ENCODE measurements at regions not wholly inside any gene's neighbourhood (a gene's known extent, or its start where the extent isn't known, plus 50 kb on each side); places are given as distances from the start of the nearest gene placed in this dataset.

DNA sequence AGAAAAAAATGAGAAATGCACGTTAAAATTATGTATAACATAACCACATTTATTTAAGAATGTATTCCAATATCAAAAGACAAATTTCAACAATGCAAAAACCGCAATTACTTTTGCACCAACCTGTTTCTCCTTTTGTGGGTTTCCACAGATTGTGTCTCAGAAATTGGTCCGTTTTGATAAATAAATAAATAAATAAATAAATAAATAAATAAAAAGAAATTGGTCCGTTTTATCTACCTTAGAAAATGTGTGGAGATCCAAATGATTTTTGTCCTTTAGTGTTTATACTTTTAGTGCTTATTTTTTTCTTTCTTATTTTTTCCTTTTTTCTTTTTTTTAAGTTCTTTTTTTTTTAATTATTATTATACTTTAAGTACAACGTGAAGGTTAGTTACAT is 1682.2 kb upstream of the TMEFF2 start:
- Histone ChIP-seq H2AFZ (ENCODE audit: insufficient read depth, low read depth, low read length, poor library complexity, severe bottlenecking) (no peak overlapping the region), H3K27ac (ENCODE audit: low read depth in 1 of 2, low read length in 2 of 2) (no peak overlapping the region), H3K9me3 (replicated peaks in 1 of 2; ENCODE audit: control insufficient read depth in 1 of 2, insufficient read depth in 1 of 2, low read length in 2 of 2) (peaks cover 8 to 9% of the 10 kb centered on the region in 2 donors), H3K79me2 (ENCODE audit: insufficient read depth, low read length) (no peaks in the 10 kb centered on the region), H3K4me2 (replicated peaks; ENCODE audit: extremely low read depth, low read length, poor library complexity, severe bottlenecking) (no peak overlapping the region), H3K4me1 (ENCODE audit: control insufficient read depth in 1 of 2, insufficient read depth in 2 of 2, low read length in 2 of 2) (no peaks in the 10 kb centered on the region), H3K9ac (ENCODE audit: insufficient read depth, low read length, poor library complexity, severe bottlenecking) (no peak overlapping the region), H4K20me1 (ENCODE audit: insufficient read depth, low read length) (no peaks in the 10 kb centered on the region), H3K27me3 (ENCODE audit: control insufficient read depth in 2 of 2, insufficient read depth in 2 of 2, low read length in 2 of 2) (no peaks in the 10 kb centered on the region), H3K36me3 (replicated peaks in 1 of 2; ENCODE audit: control insufficient read depth in 1 of 2, insufficient read depth in 2 of 2, low read length in 2 of 2) (no peaks in the 10 kb centered on the region), H3K4me3 (replicated peaks in 1 of 3; ENCODE audit: low read depth in 2 of 3, low read length in 3 of 3) (no peak overlapping the region)
- DNase-seq = no peak
- Mint-ChIP-seq H3K4me3 (no peak overlapping the region), H3K36me3 (no peaks in the 10 kb centered on the region), H3K9me3 (peaks cover 0 to 7% (median 4%) of the 10 kb centered on the region in 7 donors), H3K27me3 (ENCODE audit: low read depth in 3 of 3) (no peaks in the 10 kb centered on the region), H3K27ac (no peak overlapping the region), H3K4me1 (no peaks in the 10 kb centered on the region)
- intact Hi-C loops (cut with micrococcal nuclease) = no loop called here
- no CpG with 5 or more reads among the region's 5 CpGs for WGBS (ENCODE audit: insufficient coverage)
- TF ChIP-seq, protein P1, sequence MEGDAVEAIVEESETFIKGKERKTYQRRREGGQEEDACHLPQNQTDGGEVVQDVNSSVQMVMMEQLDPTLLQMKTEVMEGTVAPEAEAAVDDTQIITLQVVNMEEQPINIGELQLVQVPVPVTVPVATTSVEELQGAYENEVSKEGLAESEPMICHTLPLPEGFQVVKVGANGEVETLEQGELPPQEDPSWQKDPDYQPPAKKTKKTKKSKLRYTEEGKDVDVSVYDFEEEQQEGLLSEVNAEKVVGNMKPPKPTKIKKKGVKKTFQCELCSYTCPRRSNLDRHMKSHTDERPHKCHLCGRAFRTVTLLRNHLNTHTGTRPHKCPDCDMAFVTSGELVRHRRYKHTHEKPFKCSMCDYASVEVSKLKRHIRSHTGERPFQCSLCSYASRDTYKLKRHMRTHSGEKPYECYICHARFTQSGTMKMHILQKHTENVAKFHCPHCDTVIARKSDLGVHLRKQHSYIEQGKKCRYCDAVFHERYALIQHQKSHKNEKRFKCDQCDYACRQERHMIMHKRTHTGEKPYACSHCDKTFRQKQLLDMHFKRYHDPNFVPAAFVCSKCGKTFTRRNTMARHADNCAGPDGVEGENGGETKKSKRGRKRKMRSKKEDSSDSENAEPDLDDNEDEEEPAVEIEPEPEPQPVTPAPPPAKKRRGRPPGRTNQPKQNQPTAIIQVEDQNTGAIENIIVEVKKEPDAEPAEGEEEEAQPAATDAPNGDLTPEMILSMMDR (IDR thresholded peaks at IDR 0.05) = no peak

- peaks cover 0 to 1% (median 0%) of the 10 kb centered on the region in 3 donors for H3K27me3 Mint-ChIP-seq (ENCODE audit: low read depth in 3 of 3)
- no peaks in the 10 kb centered on the region for H3K36me3 Mint-ChIP-seq
- Histone ChIP-seq H3K4me2 (replicated peaks; ENCODE audit: extremely low read depth, low read length, poor library complexity, severe bottlenecking) (no peak overlapping the region), H4K20me1 (ENCODE audit: insufficient read depth, low read length) (no peaks in the 10 kb centered on the region), H3K9ac (ENCODE audit: insufficient read depth, low read length, poor library complexity, severe bottlenecking) (no peak overlapping the region), H3K79me2 (ENCODE audit: insufficient read depth, low read length) (no peaks in the 10 kb centered on the region), H3K4me1 (ENCODE audit: control insufficient read depth in 1 of 2, insufficient read depth in 2 of 2, low read length in 2 of 2) (no peaks in the 10 kb centered on the region), H3K27me3 (ENCODE audit: control insufficient read depth in 2 of 2, insufficient read depth in 2 of 2, low read length in 2 of 2) (no peaks in the 10 kb centered on the region), H3K36me3 (replicated peaks in 1 of 2; ENCODE audit: control insufficient read depth in 1 of 2, insufficient read depth in 2 of 2, low read length in 2 of 2) (no peaks in the 10 kb centered on the region), H3K27ac (ENCODE audit: low read depth in 1 of 2, low read length in 2 of 2) (no peak overlapping the region), H2AFZ (ENCODE audit: insufficient read depth, low read depth, low read length, poor library complexity, severe bottlenecking) (no peak overlapping the region), H3K4me3 (replicated peaks in 1 of 3; ENCODE audit: low read depth in 2 of 3, low read length in 3 of 3) (no peak overlapping the region), H3K9me3 (replicated peaks in 1 of 2; ENCODE audit: control insufficient read depth in 1 of 2, insufficient read depth in 1 of 2, low read length in 2 of 2) (peaks cover 13 to 22% of the 10 kb centered on the region in 2 donors)
- H3K4me1 Mint-ChIP-seq = no peaks in the 10 kb centered on the region
- 60% methylated on average over 1 of the region's 4 CpGs for WGBS (ENCODE audit: insufficient coverage)
- H3K27ac Mint-ChIP-seq = peak overlapping the region in 1 of 7 donors; percentile 25
- DNase-seq = no peak
- intact Hi-C loops (cut with micrococcal nuclease) = no loop called here
- TF ChIP-seq, protein P1 (IDR thresholded peaks at IDR 0.05) = no peak
- H3K4me3 Mint-ChIP-seq = no peak overlapping the region
- peaks cover 0 to 19% (median 7%) of the 10 kb centered on the region in 7 donors for H3K9me3 Mint-ChIP-seq
These were observed 1674.8 kb upstream of the TMEFF2 start for GRCh38 chr2:193869564-193869963.

All from CD14-positive monocyte (primary cell).